ENCODE measurements at regions not wholly inside any gene's neighbourhood (a gene's known extent, or its start where the extent isn't known, plus 50 kb on each side); places are given as distances from the start of the nearest gene placed in this dataset.

DNA sequence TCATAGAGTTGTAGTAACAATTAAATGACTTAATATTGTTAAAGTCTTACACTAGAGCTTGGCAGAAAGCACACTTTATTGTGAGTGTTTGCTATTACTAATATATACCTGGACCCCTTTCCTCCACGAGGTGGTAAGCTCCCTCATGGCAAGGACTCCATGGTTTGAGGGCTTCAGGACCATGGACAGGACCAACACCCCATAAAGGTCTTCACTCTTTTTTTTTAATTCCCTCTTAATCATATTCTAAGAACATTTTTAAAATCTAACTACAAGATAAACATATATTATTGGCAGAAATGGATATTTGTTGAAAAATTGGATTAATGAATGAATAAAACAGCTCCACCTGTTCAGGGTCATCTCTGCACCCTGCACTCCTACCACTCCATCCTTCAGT lies 154.5 kb downstream of the CBLN1 start:
- DNase-seq = no peak

DNA sequence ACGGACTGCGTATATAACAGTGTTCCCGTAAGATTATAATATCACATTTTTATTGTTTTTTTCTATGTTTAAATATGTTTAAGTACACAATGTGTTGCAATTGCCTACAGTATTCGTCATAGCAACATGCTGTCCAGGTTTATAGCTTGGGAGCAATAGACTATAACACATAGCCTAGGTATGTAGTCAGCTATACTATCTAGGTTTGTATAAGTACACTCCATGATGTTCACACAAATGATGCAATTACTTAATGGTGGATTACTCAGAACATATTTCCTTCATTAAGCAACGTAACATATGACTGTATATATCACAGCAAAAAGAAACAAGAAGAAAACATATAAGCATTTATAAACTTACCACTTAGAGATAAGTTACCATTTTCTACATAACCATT lies 160.0 kb downstream of the CBLN1 start:
- DNase-seq = no peak

DNA sequence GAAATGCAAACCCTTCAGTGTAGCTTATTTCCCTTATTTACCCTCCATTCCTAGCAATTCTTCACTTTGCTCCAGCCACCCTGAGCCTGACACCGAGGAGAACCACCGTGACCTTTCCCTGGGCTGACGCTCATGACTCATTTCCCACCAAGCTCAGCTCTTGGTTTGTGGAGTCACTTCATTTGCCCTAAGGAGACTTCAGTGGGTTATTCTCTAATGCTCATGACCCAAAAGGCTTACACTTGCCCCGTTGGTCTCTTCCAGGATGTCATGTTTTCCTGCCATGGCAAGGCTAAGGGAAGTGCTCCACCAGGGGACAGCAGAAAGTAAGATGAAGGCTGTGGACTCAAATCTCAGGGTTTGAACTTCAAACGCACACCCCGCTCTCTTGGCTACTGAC lies 161.0 kb downstream of the CBLN1 start:
- DNase-seq = no peak

DNA sequence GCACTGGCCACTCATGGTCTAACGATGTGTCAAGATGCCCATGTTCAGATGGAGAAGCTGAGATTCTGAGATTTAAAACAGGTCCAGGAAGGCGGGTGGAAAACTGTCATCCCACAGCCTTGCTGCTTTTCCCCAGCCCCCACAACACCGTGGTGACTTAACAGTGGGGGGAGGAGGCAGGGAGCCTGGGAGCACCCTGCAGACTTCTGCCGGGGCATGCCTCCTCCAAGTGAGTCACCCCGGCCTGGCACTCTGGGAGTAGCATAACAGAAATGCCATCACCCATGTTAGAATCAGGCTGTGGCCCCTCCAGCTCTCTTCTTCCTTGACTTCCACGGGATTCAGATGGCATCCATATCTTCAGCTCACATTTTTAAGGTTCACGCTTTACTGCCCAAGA lies 164.8 kb downstream of the CBLN1 start:
- no peak for DNase-seq

DNA sequence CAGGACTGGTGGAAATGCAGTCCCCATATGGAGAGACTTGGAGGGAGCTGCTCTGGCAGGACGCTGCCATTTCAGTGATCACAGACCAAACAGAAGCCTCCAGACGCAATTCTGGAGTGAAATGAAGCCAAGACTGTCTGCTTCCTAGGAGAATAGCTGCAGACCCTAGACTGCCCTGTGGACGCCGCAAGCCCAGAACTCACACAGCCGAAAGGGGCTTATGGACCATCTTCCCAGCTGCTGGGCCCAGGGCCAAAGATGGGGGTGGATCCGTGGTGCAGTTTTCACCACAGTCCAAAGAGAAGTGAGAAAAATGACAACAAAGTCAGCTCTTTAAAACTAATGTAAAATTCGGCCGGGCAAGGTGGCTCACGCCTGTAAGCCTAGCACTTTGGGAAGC lies 165.7 kb downstream of the CBLN1 start:
- DNase-seq = no peak

DNA sequence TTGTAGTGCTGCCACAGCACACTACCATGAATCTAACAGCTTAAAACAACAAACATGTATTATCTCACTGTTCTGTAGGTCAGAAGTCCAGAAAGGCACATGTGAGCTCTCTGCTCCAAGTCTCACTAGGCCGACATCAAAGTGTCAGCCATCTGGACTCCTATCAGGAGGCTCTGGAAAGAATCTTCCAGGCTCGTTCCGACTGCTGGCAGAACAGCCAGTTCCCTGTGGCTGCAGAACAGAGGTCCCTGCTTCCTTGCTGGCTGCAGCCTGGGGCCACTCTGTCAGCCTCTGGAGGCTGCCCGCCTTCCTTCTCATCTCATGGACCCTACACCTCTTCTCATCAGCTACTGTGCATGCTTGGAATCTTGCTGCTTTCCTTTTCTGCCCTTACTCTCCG lies 168.9 kb downstream of the CBLN1 start:
- no peak for DNase-seq

DNA sequence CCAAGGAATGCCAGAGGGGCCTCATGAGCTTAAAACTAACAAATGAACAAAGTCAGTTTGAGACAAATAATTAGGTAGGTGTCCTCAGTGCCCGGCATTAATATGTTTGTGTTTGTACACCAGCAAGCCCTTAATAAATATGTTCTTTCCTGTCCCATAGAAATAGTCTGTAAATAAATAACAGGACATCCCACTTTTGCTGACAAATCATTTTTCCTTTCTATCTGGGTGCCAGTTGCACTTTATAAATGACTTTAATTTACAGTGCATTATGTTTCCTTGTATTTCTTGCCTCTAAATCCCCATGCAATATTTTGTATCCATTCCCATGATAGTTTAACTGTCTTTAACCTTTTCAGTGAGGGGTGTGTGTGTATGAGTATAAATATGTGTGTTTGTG lies 170.3 kb downstream of the CBLN1 start:
- no peak for DNase-seq

DNA sequence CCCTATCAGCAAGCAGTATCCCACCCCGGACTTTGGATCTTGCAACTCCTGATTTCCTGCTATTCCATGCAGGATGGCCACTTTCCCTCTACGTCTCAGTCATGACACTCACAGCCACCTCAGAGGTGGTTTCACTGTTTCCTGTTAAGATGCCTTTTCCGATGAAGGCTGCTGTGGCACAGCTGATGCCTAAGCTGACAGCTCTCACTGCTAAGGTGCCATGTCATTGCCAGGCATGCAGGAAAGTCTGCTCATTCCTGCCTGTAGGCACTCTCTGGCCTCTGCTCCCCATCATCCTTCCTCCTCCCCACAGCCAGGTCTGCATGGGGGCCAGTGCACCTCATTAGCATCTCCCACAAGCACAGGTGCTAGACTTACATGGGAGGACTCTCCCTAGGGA lies 173.0 kb downstream of the CBLN1 start:
- DNase-seq = no peak

DNA sequence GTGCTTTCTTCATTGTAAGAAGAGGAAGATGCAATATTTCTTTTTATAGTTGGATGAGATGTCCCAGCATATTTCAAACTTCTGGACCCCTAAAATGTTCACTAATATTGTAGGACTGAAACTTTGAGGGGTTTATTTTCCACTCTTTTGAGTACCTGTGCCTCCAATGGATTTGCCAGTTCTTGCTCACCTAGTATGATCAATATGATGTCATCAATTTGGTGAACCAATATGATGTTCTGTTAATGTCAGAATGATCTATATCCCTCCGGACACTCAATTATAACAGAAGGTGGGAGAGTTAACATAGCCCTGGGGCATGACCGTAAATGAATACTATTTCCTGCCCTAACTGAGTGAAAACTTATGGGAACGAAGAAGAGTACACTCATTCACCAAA lies 178.3 kb downstream of the CBLN1 start:
- DNase-seq = no peak

DNA sequence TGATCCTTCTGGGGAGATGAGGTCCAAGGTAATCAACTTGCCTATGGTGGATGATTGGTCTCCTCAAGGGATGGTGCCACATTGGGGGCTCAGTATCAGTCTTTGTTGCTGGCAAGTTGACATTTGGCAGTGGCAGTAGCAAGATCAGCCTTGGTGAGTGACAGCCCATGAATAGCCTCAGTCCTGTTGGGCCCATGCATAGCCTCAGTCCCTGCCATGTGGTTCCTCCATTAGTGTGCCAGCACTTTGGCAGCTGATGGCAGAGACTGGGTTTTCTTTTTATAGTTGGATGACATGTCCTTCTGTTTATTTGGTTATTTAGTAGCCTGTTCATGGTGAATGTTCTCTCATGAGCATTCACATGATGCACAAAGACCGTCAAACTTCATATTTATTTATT lies 179.6 kb downstream of the CBLN1 start:
- no peak for DNase-seq

DNA sequence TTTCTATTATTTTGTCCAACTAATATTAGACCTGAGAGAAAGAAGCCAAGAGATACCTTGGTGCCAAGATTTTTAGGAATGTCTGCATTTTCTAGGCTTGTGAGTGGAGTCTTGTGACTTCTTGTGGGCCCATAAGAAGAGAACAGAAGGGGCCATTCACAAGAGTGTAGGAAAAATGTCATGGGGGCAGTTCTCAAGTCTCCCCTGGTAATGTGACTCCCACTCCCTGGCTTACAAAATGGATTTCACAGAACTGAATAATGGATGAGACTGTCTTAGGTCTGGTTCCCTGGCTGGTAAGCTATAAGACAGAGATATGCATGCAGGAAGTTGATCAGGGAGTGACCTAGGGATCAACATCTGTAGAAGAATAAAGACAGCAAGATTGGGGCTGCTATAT lies 181.3 kb downstream of the CBLN1 start:
- no peak for DNase-seq

DNA sequence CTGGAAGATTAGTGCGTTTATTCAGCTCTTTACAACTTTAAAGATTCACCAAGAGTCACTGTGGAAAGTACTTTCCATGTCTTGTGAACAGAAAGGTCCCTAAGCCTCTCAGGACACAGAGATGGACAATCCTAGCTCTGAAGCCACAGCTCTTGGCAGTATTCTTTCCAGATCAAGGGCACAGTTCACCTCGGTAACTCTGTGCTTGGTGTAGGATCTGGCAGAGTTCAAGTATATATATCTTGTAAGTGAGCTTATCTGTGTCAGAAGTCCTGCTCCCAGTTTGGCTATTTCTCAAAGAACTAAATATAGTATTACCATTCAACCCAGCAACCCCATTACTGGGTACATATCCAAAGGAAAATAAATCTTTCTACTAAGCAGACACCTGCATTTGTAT lies 183.7 kb downstream of the CBLN1 start:
- no peak for DNase-seq

DNA sequence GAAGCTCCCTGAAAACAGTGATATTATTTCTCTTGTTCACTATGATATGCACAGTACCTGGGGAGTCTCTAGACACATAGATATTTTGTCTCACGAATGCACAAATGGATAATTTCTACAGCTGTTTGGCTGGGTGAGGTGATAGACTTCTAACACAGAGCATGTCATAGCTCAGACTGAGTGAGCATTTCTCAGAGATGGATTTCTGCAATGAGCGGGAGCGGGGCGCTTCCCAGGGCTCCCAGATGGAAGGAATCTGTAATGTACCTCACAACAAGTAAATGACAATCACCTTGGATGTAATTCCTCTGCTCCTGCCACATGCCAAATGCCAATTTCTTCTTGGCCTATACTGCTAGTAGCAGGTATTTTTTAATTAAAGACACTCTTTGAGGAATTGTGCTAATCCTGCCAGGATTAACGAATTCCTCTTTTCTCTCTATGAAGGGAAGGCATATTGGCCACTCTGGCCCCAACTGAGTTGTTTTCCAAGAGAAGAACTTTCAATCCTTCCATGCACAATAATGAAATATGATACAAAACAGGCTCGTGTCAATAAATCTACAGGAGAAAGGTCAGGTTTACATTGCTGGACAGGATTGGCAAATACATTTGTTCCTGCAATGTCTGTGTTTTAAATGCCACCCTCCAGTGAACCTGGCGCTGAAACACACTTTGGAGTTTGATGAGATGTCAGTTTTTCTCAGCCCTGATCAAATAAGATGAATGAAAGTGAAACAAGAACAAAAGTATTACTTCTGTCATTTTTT lies 185.3 kb downstream of the CBLN1 start:
- DNase-seq = no peak

DNA sequence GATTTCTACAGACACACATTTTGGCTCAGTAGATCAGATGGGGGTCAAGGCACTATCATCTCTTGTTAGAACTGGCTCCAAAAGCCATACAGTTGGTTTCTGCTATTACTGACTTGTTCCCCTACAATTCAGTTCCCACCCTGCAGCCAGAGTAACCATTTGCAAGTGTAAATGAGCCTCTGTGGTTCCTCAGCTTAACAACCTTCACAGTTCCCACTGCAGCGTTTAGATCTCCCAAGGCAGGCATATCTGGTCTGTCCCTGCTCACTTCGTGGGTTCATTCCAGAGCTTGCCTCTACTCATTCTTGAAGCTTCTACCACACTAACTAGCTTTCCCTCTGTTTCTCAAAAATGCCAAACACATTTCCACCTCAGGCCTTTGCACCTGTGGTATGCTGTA lies 186.1 kb downstream of the CBLN1 start:
- DNase-seq = no peak

DNA sequence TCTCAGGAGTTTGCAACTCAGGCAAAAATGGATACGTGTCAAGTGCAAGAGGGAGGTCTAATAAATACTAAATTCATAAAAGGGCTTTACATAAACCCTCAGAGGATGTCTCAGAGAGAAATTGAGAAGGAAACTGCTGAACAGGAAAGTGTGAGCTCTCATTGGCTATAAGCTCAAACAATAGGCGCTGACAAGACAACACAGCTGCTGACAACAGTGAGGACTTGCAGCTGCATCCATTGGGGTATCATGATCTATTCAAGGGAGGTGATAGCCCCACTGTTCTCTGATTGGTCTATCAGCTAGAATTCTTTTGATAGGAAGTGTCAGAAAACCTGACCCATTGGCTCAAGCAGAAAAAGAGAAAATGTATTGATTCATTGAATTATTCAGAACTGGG lies 187.2 kb downstream of the CBLN1 start:
- no peak for DNase-seq

DNA sequence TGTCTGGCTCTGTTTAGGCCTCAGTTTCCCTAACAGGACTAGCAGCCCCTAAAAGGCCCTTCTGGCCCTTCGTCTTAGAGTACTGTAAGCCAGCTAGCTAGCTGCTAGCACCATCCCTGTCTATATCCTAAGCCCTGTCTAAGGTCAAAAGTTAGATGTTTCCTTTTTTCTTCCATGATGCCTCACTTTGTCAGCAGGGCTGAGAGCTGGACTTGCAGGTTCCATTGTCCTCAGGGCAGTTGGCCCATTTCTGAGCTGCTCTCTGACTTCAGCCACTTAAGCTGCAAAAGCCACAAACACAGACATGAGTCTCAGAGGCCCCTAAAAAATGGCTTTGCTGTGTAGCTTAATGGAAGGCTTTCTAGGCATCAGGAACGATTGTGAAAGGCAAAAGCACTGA lies 187.7 kb downstream of the CBLN1 start:
- no peak for DNase-seq

DNA sequence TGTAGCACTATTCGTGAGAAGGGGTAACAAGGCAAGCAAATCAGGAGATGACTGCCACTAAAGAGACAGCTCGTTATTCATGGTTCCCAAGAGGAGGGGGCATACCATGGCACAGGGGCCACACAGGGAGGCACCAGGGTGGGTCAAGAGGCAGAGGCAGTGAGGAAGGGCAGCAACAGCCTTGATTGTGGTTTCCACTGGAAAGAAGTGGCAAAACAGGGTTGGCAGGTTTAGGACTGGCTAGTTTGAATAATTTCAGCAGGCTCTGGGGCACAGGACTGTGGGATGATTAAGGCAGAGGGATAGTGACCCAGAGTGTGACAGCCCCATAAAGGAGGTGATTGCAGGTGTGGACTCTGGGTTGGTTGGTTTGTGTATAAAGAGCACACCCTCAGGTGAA lies 188.9 kb downstream of the CBLN1 start:
- no peak for DNase-seq

DNA sequence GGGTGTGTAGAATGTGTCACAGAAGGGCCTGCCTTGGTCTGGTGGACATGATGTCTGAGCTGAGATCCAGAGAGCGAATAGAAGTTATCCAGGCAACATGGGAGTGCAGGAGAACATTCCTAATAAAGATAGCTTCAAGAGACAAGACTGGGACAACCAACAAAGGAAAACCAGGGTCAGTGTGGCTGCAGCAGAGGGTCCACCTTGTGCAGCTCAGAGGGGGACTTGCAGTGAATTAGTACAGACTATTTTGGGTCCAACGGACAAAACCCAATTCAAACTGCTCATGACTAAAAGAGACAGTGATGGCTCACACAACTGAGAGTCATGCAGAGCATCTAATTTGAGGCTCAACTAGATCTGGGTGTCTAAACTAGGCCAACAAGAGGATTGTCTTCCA lies 192.1 kb downstream of the CBLN1 start:
- no peak for DNase-seq

DNA sequence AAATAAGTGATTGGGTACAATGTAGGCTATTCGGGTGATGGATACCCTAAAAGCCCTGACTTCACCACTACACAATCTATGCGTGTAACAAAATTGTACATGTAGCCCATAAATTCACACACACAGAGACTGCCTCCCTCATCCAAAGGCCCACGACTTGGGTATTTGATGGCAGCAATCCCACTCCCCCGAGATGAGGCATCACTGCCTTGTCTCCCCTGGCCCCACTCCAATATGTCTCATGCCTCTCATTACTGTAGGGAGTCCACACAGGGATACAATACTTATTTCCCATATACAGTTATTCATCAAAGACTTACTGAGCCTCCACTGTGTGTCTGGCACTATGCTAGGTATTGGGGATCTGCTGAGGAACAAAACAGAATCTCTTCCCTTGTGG lies 192.6 kb downstream of the CBLN1 start:
- no peak for DNase-seq

DNA sequence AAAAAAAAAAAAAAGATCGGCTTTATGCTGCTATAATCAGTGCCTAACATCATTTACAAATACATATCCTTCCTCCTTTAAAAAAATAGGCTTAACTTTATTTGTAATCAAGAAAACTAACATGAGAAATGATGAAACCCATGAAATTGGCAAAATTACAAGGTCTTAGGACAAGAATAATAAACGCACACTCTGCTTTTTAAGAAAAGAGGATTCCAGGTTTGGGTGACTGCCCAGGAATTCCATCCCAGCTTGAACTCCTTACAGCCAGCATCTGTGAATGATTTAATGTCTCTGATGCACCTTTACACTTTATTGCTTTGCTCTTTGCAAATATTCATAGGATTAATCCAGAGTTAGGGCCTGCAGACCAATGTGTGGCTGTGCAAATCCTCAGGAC lies 196.0 kb downstream of the CBLN1 start:
- no peak for DNase-seq

DNA sequence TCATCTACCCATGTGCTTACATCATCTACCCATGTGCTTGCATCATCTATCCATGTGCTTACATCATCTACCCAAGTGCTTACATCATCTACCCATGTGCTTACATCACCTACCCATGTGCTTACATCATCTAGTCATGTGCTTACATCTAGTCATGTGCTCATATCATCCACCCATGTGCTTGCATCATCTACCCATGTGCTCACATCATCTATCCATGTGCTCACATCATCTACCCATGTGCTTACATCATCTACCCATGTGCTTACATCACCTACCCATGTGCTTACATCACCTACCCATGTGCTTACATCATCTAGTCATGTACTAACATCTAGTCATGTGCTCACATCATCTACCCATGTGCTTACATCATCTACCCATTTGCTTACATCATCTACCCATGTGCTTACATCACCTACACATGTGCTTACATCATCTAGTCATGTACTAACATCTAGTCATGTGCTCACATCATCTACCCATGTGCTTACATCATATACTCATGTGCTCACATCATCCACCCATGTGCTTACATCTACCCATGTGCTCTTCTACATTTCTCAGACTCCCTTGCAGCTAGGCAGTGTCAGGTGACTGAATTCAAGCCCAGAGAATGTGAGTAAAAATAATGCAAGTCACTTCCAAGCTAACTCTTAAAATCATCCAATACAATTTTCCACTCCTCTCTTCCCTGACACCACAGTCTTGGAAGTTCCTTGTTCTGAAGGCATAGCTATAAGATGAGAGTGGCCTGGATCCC lies 196.8 kb downstream of the CBLN1 start:
- DNase-seq = no peak

DNA sequence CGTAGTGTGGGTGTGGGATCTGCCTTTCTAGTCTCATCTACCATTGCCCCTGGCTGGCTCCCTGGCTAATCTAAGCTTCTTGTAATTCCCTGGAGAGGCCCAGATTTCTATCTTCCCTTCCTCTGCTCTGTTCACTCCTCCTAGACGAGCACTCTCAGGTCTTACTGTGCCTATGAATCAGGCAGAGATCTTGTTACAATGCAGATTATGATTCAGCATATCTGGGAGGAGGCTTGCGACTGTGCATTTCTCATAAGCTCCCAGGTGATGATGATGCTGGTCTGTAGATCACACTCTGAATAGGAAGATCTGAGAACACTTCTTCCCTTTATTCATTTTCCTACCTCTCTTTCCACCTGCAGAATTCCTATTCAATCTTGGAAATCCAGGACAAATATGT lies 200.1 kb downstream of the CBLN1 start:
- DNase-seq = no peak

DNA sequence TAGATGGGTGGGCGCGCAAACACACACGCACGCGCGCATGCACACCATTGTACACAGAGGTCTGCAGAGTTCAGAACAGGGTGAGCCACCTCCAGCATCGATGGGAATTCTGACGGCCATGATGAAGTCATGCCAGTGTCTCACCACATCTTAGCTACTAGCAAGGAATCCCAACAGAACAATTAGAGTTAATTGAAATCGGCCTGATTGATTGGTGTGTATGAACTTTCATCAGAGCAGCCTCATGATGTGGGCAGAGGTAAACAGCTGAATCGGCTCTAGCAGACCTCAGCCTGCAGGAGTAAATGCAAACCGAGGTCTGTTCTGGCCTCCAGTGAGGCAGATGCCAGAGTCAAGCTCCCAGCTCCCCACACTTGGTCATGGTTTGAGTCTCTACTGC lies 200.6 kb downstream of the CBLN1 start:
- DNase-seq = no peak

DNA sequence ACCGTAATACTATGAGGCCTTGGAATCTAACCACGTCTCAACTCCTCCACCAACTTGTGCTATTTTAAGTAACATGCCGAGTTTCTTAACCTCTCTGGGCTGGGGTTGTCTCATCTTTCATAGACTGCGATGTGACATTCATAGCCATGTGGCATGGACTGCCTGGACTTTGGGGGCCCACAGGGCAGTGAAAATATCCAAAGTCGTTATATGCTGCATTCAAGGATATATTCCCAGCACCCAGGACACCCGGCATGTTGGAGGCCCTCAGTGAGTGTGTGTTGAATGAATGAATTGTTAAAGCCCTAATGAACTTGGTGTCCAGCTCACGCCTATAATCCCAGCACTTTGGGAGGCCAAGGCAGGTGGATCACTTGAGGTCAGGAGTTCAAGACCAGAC lies 203.1 kb downstream of the CBLN1 start:
- DNase-seq = no peak

DNA sequence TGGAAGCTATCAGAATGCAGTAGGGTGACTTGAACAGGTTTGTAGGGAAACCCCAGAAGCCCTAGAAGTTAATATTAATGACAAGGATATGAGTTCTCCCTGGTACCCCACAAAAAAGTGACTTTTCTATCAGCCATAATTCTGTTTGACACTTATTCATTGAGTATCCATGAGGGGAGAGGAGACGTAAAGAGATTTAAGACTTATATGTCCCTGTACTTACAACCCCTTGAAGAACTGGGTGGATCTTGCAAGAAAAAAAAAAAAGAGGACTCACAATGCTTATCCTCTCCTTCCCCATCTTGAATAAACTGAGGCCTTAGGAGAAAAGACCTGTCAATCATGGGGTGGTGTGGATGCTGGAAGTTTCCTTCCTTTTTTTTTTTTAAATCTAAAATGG lies 203.5 kb downstream of the CBLN1 start:
- no peak for DNase-seq

Data from SHP77 (cell line).